K562 (cell line): ENCODE measurements at regions not wholly inside any gene's neighbourhood (a gene's known extent, or its start where the extent isn't known, plus 50 kb on each side); places are given as distances from the start of the nearest gene placed in this dataset.

Source experiments
- ASH1L ChIP-seq: fragments of 450-650 bp; IDR thresholded peaks from 2 replicates; pipeline ENCODE4 v1.6.1; 2018; ENCODE audit warnings: borderline replicate concordance, mild to moderate bottlenecking, low read depth; ENCODE audit not compliant: partially characterized antibody
- ATF1 ChIP-seq, 2 experiments: fragments of 450-650 bp in 1 of 2; IDR thresholded peaks; 2 replicates each; pipeline ENCODE4 v1.6.1; 2016; ENCODE audit warnings: missing compliant biosample characterization in 1 of 2, missing genetic modification characterization in 1 of 2
- BRD4 ChIP-seq: fragments of 200-600 bp; sonication (generic); IDR thresholded peaks from 2 replicates; pipeline ENCODE4 v1.6.1; 2017; ENCODE audit warnings: inconsistent platforms
- CAMTA2 ChIP-seq: fragments of 250-450 bp; sonication (Bioruptor Pico); conservative IDR thresholded peaks from 2 replicates; pipeline ENCODE4 v1.5.1; 2022
- CC2D1A ChIP-seq: fragments of 450-650 bp; IDR thresholded peaks from 2 replicates; pipeline ENCODE4 v1.6.1; 2017; ENCODE audit warnings: mild to moderate bottlenecking
- E2F3 ChIP-seq: fragments of 250-450 bp; sonication (Bioruptor Pico); IDR thresholded peaks from 2 replicates; pipeline ENCODE4 v1.4.0; 2020; ENCODE audit warnings: mild to moderate bottlenecking
- HDAC1 ChIP-seq, 2 experiments: fragments of 450-650 bp; IDR thresholded peaks; 2 replicates each; pipeline ENCODE4 v1.6.1; 2016 to 2017; ENCODE audit warnings: inconsistent platforms in 1 of 2, mild to moderate bottlenecking in 1 of 2, moderate library complexity in 1 of 2
- HDAC6 ChIP-seq: IDR thresholded peaks from 2 replicates; pipeline ENCODE4 v1.6.1; 2012; ENCODE audit warnings: low read depth, mild to moderate bottlenecking, control low read depth, inconsistent platforms, low read length, moderate library complexity
- HMG20B ChIP-seq: fragments of 250-450 bp; sonication (Bioruptor Pico); IDR thresholded peaks from 2 replicates; pipeline ENCODE4 v1.5.0; 2021; ENCODE audit warnings: mild to moderate bottlenecking
- KDM1A ChIP-seq, 2 experiments: fragments of 450-650 bp; IDR thresholded peaks; 2 replicates each; pipeline ENCODE4 v1.6.1; 2016; ENCODE audit warnings: mild to moderate bottlenecking in 2 of 2
- L3MBTL2 ChIP-seq: fragments of 450-650 bp; IDR thresholded peaks from 2 replicates; pipeline ENCODE4 v1.6.1; 2016; ENCODE audit warnings: mild to moderate bottlenecking, moderate library complexity
- MECOM ChIP-seq: fragments of 250-450 bp; sonication (Bioruptor Pico); IDR thresholded peaks from 2 replicates; pipeline ENCODE4 v1.8.0; 2022; ENCODE audit warnings: inconsistent platforms
- MTA2 ChIP-seq: fragments of 450-650 bp; IDR thresholded peaks from 2 replicates; pipeline ENCODE4 v1.6.1; 2016; ENCODE audit warnings: low read depth
- NEUROD1 ChIP-seq: fragments of 150-350 bp; IDR thresholded peaks from 2 replicates; pipeline ENCODE4 v1.6.1; 2014; ENCODE audit warnings: borderline replicate concordance, low read length, low read depth; ENCODE audit not compliant: partially characterized antibody
- NUFIP1 ChIP-seq: fragments of 450-650 bp; IDR thresholded peaks from 2 replicates; pipeline ENCODE4 v1.6.1; 2018; ENCODE audit not compliant: partially characterized antibody
- OTX1 ChIP-seq: fragments of 450-650 bp; formaldehyde crosslinking; IDR thresholded peaks from 2 replicates; pipeline ENCODE4 v1.4.0; 2022; ENCODE audit warnings: mild to moderate bottlenecking
- PTRF ChIP-seq: fragments of 450-650 bp; IDR thresholded peaks from 2 replicates; pipeline ENCODE4 v1.6.1; 2016; ENCODE audit warnings: mild to moderate bottlenecking, missing genetic modification characterization, missing compliant biosample characterization
- SIRT6 ChIP-seq: IDR thresholded peaks from one replicate; pipeline ENCODE4 v1.6.1; 2012; ENCODE audit warnings: low read depth, mild to moderate bottlenecking, control low read depth, inconsistent platforms, low read length, moderate library complexity
- SMARCA4 ChIP-seq: fragments of 450-650 bp; IDR thresholded peaks from 2 replicates; pipeline ENCODE4 v1.6.1; 2016
- TRIM28 ChIP-seq: fragments of 450-650 bp; IDR thresholded peaks from 2 replicates; pipeline ENCODE4 v1.6.1; 2017
- ZBTB1 ChIP-seq: sonication (generic); formaldehyde crosslinking; IDR thresholded peaks from 2 replicates; pipeline ENCODE4 v1.8.1; 2023; ENCODE audit warnings: missing genetic modification reagents, low read depth, mild to moderate bottlenecking, borderline replicate concordance
- ZFX ChIP-seq: sonication (generic); formaldehyde crosslinking; IDR thresholded peaks from 2 replicates; pipeline ENCODE4 v1.8.0; 2022; ENCODE audit warnings: mild to moderate bottlenecking, missing genetic modification reagents, moderate library complexity
- ZNF75A ChIP-seq: fragments of 450-650 bp; formaldehyde crosslinking; IDR thresholded peaks from 2 replicates; pipeline ENCODE4 v1.4.0; 2020; ENCODE audit warnings: mild to moderate bottlenecking
- ZNF778 ChIP-seq: fragments of 450-650 bp; formaldehyde crosslinking; IDR thresholded peaks from 2 replicates; pipeline ENCODE4 v1.4.0; 2020; ENCODE audit warnings: mild to moderate bottlenecking, moderate library complexity
- ZNF79 ChIP-seq: fragments of 250-450 bp; sonication (Bioruptor Pico); IDR thresholded peaks from 2 replicates; pipeline ENCODE4 v1.4.0; 2020; ENCODE audit warnings: low read depth, mild to moderate bottlenecking, moderate library complexity
- TF ChIP-seq, protein P1 (sequence below): fragments of 250-450 bp; sonication (Bioruptor Pico); IDR thresholded peaks from 2 replicates; pipeline ENCODE4 v1.6.1; 2021; ENCODE audit warnings: mild to moderate bottlenecking
- TF ChIP-seq, protein P2 (sequence below): sonication (generic); formaldehyde crosslinking; IDR thresholded peaks from 2 replicates; pipeline ENCODE4 v1.8.1; 2022; ENCODE audit warnings: missing genetic modification reagents
- TF ChIP-seq, protein P3 (sequence below): sonication (generic); formaldehyde crosslinking; IDR thresholded peaks from 2 replicates; pipeline ENCODE4 v1.8.1; 2023; ENCODE audit warnings: mild to moderate bottlenecking, missing genetic modification reagents, moderate library complexity

DNA sequence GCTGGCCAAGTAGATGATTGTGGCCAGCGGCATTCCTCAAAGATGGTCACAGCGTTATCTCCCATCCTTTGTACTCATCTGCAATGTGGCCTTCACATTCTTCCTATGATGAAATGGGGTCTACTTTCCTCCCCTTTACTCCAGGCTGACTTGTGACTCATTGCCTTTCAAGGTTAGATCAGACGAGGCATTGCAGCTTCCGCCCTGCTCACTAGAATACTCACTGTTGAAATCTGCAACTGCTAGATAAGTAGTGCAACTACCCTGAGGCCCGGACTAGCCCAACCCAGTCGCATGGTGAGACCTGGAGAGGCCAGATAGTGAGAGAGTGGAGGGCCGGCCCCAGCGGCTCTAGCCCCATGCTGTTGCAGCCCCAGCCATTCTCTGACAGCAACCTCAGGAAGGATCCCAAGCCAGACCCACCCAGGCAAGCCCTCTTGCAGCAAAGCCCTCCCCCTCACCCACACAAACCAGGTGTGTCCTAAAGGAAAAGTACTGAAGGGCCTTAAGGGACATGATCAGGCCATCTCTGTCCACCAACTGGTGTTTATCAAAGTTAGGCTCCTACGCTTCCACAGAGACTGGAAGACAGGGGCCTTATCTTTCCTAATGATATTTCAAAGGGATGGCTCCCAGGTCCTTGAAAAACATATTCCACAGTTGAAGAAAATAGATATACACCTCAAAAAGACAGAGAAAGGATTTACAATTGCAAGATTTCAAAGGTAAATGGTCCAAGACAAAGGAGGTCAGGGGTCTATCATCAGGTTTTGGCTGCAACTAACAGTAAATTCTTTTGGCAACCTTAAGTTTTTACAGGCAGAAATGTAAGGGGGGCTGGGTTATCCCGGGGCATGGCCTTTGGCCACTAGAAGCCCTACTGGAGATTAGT lies 107.2 kb upstream of the TRIM24 start (continued):
- TF ChIP-seq NEUROD1 (peak; percentile 95), BRD4 (peak; percentile 90; the same call in 1 of the 2 replicates), ZNF75A (no peak), ZNF778 (no peak), CC2D1A (peak; percentile 98), ASH1L (no peak), PTRF (tag) (no peak), ZFX (CRISPR knock-in tag) (peak; percentile 73), HDAC1 (IDR thresholded peaks at IDR 0.05) (peak in 1 of 2 experiments; percentile 89; a peak in 2 of 4 replicates), CAMTA2 (CRISPR knock-in tag) (no peak), L3MBTL2 (peak; percentile 79), HMG20B (CRISPR knock-in tag) (no peak), ZNF79 (CRISPR knock-in tag) (no peak), TRIM28 (peak; percentile 92), E2F3 (CRISPR knock-in tag) (no peak), SMARCA4 (peak; percentile 99), SIRT6 (no peak), KDM1A (IDR thresholded peaks at IDR 0.05) (peak; percentile 86 to 92), ATF1 (CRISPR knock-in tag; IDR thresholded peaks at IDR 0.05) (no peak), ATF1 (tag; IDR thresholded peaks at IDR 0.05) (peak; percentile 89), MTA2 (peak; percentile 98), OTX1 (CRISPR knock-in tag) (no peak), HDAC6 (no peak), NUFIP1 (no peak), ZBTB1 (CRISPR knock-in tag) (no peak), MECOM (CRISPR knock-in tag) (peak; percentile 92)
- TF ChIP-seq, protein P1, sequence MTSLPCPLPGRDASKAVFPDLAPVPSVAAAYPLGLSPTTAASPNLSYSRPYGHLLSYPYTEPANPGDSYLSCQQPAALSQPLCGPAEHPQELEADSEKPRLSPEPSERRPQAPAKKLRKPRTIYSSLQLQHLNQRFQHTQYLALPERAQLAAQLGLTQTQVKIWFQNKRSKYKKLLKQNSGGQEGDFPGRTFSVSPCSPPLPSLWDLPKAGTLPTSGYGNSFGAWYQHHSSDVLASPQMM (CRISPR knock-in tag) = no peak
- TF ChIP-seq, protein P2, sequence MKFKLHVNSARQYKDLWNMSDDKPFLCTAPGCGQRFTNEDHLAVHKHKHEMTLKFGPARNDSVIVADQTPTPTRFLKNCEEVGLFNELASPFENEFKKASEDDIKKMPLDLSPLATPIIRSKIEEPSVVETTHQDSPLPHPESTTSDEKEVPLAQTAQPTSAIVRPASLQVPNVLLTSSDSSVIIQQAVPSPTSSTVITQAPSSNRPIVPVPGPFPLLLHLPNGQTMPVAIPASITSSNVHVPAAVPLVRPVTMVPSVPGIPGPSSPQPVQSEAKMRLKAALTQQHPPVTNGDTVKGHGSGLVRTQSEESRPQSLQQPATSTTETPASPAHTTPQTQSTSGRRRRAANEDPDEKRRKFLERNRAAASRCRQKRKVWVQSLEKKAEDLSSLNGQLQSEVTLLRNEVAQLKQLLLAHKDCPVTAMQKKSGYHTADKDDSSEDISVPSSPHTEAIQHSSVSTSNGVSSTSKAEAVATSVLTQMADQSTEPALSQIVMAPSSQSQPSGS (CRISPR knock-in tag) = no peak
- TF ChIP-seq, protein P3, sequence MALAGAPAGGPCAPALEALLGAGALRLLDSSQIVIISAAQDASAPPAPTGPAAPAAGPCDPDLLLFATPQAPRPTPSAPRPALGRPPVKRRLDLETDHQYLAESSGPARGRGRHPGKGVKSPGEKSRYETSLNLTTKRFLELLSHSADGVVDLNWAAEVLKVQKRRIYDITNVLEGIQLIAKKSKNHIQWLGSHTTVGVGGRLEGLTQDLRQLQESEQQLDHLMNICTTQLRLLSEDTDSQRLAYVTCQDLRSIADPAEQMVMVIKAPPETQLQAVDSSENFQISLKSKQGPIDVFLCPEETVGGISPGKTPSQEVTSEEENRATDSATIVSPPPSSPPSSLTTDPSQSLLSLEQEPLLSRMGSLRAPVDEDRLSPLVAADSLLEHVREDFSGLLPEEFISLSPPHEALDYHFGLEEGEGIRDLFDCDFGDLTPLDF (CRISPR knock-in tag) = peak; percentile 67; the same call in 1 of the 2 replicates
